ENCODE measurements at regions not wholly inside any gene's neighbourhood (a gene's known extent, or its start where the extent isn't known, plus 50 kb on each side); places are given as distances from the start of the nearest gene placed in this dataset.

DNA sequence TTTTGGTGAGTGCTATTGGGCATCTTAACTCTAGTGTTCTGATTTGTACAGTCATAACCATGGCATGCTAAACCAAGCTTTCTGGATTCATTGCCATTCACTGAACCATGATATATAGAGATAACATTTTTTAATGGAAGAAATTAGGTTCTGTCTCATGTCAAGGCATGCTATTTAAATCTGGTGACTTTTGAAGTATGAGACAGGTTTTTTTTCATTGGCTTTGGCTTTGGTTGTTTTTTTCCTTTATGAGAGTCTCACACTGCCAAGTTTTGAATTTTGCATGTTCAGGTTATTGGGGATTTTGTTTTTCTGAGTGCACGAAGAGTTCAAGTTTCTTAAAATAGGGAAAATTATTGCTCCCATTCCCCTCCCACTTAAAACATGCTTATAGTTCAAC is 141.3 kb upstream of the ADAMTS5 start:
- no peaks in the 10 kb centered on the region for H3K27me3 ChIP-seq (ENCODE audit: low read length)
- H3K4me3 ChIP-seq (ENCODE audit: insufficient read depth, low read length, poor library complexity, severe bottlenecking) = no peak overlapping the region
- no peak overlapping the region for H3K9ac ChIP-seq (ENCODE audit: low read length)
- no peak overlapping the region for H3K4me2 ChIP-seq (ENCODE audit: low read depth, low read length, poor library complexity, severe bottlenecking)
- no peaks in the 10 kb centered on the region for H4K20me1 ChIP-seq (ENCODE audit: low read depth, low read length)
- TF ChIP-seq, protein P1, sequence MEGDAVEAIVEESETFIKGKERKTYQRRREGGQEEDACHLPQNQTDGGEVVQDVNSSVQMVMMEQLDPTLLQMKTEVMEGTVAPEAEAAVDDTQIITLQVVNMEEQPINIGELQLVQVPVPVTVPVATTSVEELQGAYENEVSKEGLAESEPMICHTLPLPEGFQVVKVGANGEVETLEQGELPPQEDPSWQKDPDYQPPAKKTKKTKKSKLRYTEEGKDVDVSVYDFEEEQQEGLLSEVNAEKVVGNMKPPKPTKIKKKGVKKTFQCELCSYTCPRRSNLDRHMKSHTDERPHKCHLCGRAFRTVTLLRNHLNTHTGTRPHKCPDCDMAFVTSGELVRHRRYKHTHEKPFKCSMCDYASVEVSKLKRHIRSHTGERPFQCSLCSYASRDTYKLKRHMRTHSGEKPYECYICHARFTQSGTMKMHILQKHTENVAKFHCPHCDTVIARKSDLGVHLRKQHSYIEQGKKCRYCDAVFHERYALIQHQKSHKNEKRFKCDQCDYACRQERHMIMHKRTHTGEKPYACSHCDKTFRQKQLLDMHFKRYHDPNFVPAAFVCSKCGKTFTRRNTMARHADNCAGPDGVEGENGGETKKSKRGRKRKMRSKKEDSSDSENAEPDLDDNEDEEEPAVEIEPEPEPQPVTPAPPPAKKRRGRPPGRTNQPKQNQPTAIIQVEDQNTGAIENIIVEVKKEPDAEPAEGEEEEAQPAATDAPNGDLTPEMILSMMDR (IDR thresholded peaks at IDR 0.05; ENCODE audit: insufficient read depth, low read length, poor library complexity, severe bottlenecking) = no peak
- no peak overlapping the region for H2AFZ ChIP-seq (ENCODE audit: low read depth, low read length, severe bottlenecking)
- no peaks in the 10 kb centered on the region for H3K9me2 ChIP-seq (replicated peaks; ENCODE audit: insufficient read depth, low read length)
- H3K79me2 ChIP-seq (ENCODE audit: insufficient read depth, low read length) = no peaks in the 10 kb centered on the region
- no peaks in the 10 kb centered on the region for H3F3A ChIP-seq (ENCODE audit: insufficient read depth)
- H3K27ac ChIP-seq (ENCODE audit: low read depth, low read length) = no peak overlapping the region
- no peaks in the 10 kb centered on the region for H3K36me3 ChIP-seq (ENCODE audit: low read length)
- no peaks in the 10 kb centered on the region for H3K9me3 ChIP-seq (ENCODE audit: insufficient read depth, low read length)

DNA sequence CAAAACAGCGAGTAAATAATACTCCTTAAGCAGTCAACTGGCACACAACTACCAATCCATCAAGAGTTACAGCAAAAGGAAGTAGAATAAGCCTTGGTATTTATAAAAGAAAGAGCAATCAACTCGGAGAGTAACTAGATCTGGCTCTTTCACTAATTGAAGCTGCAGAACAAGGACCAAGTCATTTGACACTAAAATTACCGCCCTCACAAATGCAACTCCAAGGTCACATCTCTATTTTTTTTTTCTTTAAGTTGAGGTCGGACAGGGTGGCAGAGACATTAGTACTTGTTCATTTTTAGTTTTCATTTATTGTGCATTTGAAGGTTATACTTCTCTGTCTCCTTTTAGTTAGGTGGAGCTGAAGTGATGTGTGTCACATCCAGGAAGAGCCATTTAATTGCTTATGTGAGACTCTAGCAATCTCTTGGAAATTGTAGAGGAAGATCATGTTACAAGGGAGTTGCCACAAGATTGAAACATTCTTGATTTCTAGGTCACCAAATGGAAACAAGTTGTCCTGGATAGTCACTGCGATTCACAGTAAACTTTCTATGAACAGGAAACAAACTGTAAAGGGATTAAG is 138.1 kb upstream of the ADAMTS5 start:
- no peak overlapping the region for H3K4me2 ChIP-seq (ENCODE audit: low read depth, low read length, poor library complexity, severe bottlenecking)
- no peaks in the 10 kb centered on the region for H3K36me3 ChIP-seq (ENCODE audit: low read length)
- no peaks in the 10 kb centered on the region for H3K27me3 ChIP-seq (ENCODE audit: low read length)
- no peaks in the 10 kb centered on the region for H3F3A ChIP-seq (ENCODE audit: insufficient read depth)
- no peak overlapping the region for H2AFZ ChIP-seq (ENCODE audit: low read depth, low read length, severe bottlenecking)
- no peak overlapping the region for H3K27ac ChIP-seq (ENCODE audit: low read depth, low read length)
- no peaks in the 10 kb centered on the region for H3K9me2 ChIP-seq (replicated peaks; ENCODE audit: insufficient read depth, low read length)
- no peaks in the 10 kb centered on the region for H3K79me2 ChIP-seq (ENCODE audit: insufficient read depth, low read length)
- H4K20me1 ChIP-seq (ENCODE audit: low read depth, low read length) = no peaks in the 10 kb centered on the region
- no peak overlapping the region for H3K9ac ChIP-seq (ENCODE audit: low read length)
- no peak overlapping the region for H3K4me3 ChIP-seq (ENCODE audit: insufficient read depth, low read length, poor library complexity, severe bottlenecking)
- no peaks in the 10 kb centered on the region for H3K9me3 ChIP-seq (ENCODE audit: insufficient read depth, low read length)
- no peak for TF ChIP-seq EZH2phosphoT487 (conservative IDR thresholded peaks at IDR 0.05; ENCODE audit: low read length)
- TF ChIP-seq, protein P1 (IDR thresholded peaks at IDR 0.05; ENCODE audit: insufficient read depth, low read length, poor library complexity, severe bottlenecking) = no peak

DNA sequence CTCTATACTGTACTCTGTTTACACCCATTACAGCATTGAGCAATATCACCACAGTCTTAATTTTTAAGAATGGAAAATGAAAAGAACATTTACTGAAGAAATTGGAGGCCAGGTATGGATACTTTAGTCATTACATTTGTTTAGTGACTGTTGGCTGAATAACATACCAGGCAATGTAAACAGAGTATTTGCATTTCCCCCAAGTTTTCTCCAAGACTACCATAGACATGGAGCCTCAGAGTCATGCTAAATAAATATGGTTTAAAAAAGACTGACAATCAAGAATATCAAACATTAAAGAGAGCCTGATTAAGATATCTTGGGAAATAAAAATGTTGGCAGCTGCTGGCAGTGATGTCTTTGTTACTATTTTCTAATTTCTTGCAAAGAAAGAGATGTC is 136.9 kb upstream of the ADAMTS5 start:
- no peaks in the 10 kb centered on the region for H4K20me1 ChIP-seq (ENCODE audit: low read depth, low read length)
- no peaks in the 10 kb centered on the region for H3K79me2 ChIP-seq (ENCODE audit: insufficient read depth, low read length)
- no peak for TF ChIP-seq EZH2phosphoT487 (conservative IDR thresholded peaks at IDR 0.05; ENCODE audit: low read length)
- TF ChIP-seq, protein P1 (IDR thresholded peaks at IDR 0.05; ENCODE audit: insufficient read depth, low read length, poor library complexity, severe bottlenecking) = no peak
- H3K4me2 ChIP-seq (ENCODE audit: low read depth, low read length, poor library complexity, severe bottlenecking) = no peak overlapping the region
- H2AFZ ChIP-seq (ENCODE audit: low read depth, low read length, severe bottlenecking) = no peak overlapping the region
- H3K4me3 ChIP-seq (ENCODE audit: insufficient read depth, low read length, poor library complexity, severe bottlenecking) = no peak overlapping the region
- no peak overlapping the region for H3K27ac ChIP-seq (ENCODE audit: low read depth, low read length)
- no peaks in the 10 kb centered on the region for H3K36me3 ChIP-seq (ENCODE audit: low read length)
- no peaks in the 10 kb centered on the region for H3F3A ChIP-seq (ENCODE audit: insufficient read depth)
- H3K27me3 ChIP-seq (ENCODE audit: low read length) = no peaks in the 10 kb centered on the region
- no peaks in the 10 kb centered on the region for H3K9me3 ChIP-seq (ENCODE audit: insufficient read depth, low read length)
- H3K9me2 ChIP-seq (replicated peaks; ENCODE audit: insufficient read depth, low read length) = no peaks in the 10 kb centered on the region
- H3K9ac ChIP-seq (ENCODE audit: low read length) = no peak overlapping the region
